ENCODE measurements at regions not wholly inside any gene's neighbourhood (a gene's known extent, or its start where the extent isn't known, plus 50 kb on each side); places are given as distances from the start of the nearest gene placed in this dataset.

DNA sequence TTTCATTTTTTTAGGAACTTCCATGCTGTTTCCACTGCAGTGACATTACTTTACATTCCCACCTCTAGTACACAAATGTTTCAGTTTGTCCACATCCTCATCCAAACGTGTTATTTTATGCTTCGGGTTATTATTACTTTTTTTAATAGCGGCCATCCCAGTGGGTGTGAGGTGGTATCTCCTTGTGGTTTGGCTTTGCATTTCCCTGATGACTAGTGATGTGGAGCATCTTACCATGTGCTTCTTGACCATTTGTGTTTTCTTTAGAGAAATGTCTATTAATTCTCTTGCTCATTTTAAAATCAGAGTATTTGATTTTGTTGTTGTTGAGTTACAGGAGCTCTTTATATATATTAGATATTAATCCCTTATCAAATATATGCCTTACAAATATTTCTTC, 70.3 kb upstream of the ANO1 start:
- BruUV-seq (replicated peaks): no TSS peak
- Mint-ChIP-seq H3K36me3 (ENCODE audit: insufficient read depth, unreplicated experiment) (no peaks in the 10 kb centered on the region), H3K27ac (ENCODE audit: unreplicated experiment) (no peak overlapping the region), H3K27me3 (ENCODE audit: unreplicated experiment) (no peaks in the 10 kb centered on the region), H3K4me1 (ENCODE audit: low read depth, unreplicated experiment) (no peaks in the 10 kb centered on the region), H3K9me3 (ENCODE audit: low read depth, unreplicated experiment) (no peaks in the 10 kb centered on the region), H3K4me3 (ENCODE audit: low read depth, unreplicated experiment) (no peak overlapping the region)
- intact Hi-C loops (cut with micrococcal nuclease; ENCODE audit: unreplicated experiment): no loop called here
- DNase-seq: no peak
- TF ChIP-seq, protein P1, sequence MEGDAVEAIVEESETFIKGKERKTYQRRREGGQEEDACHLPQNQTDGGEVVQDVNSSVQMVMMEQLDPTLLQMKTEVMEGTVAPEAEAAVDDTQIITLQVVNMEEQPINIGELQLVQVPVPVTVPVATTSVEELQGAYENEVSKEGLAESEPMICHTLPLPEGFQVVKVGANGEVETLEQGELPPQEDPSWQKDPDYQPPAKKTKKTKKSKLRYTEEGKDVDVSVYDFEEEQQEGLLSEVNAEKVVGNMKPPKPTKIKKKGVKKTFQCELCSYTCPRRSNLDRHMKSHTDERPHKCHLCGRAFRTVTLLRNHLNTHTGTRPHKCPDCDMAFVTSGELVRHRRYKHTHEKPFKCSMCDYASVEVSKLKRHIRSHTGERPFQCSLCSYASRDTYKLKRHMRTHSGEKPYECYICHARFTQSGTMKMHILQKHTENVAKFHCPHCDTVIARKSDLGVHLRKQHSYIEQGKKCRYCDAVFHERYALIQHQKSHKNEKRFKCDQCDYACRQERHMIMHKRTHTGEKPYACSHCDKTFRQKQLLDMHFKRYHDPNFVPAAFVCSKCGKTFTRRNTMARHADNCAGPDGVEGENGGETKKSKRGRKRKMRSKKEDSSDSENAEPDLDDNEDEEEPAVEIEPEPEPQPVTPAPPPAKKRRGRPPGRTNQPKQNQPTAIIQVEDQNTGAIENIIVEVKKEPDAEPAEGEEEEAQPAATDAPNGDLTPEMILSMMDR (IDR thresholded peaks at IDR 0.05; ENCODE audit: unreplicated experiment): no peak
- CTCF ChIA-PET: no interaction called here

GRCh38 chr11:70010774-70011173, 67.3 kb upstream of the ANO1 start:
- TF ChIP-seq, protein P1 (IDR thresholded peaks at IDR 0.05; ENCODE audit: unreplicated experiment): no peak
- H3K9me3 Mint-ChIP-seq (ENCODE audit: low read depth, unreplicated experiment): no peaks in the 10 kb centered on the region
- no peaks in the 10 kb centered on the region for H3K4me1 Mint-ChIP-seq (ENCODE audit: low read depth, unreplicated experiment)
- H3K27me3 Mint-ChIP-seq (ENCODE audit: unreplicated experiment): no peaks in the 10 kb centered on the region
- H3K27ac Mint-ChIP-seq (ENCODE audit: unreplicated experiment): no peak overlapping the region
- intact Hi-C loops (cut with micrococcal nuclease; ENCODE audit: unreplicated experiment): no loop called here
- no TSS peak for BruUV-seq (replicated peaks)
- DNase-seq: no peak
- CTCF ChIA-PET: no interaction called here
- no peak overlapping the region for H3K4me3 Mint-ChIP-seq (ENCODE audit: low read depth, unreplicated experiment)
- no peaks in the 10 kb centered on the region for H3K36me3 Mint-ChIP-seq (ENCODE audit: insufficient read depth, unreplicated experiment)

GRCh38 chr11:70012134-70012733, 65.9 kb upstream of the ANO1 start:
- H3K9me3 Mint-ChIP-seq (ENCODE audit: low read depth, unreplicated experiment): no peaks in the 10 kb centered on the region
- intact Hi-C loops (cut with micrococcal nuclease; ENCODE audit: unreplicated experiment): no loop called here
- no peaks in the 10 kb centered on the region for H3K36me3 Mint-ChIP-seq (ENCODE audit: insufficient read depth, unreplicated experiment)
- no peak overlapping the region for H3K4me3 Mint-ChIP-seq (ENCODE audit: low read depth, unreplicated experiment)
- TF ChIP-seq, protein P1 (IDR thresholded peaks at IDR 0.05; ENCODE audit: unreplicated experiment): no peak
- no peak overlapping the region for H3K27ac Mint-ChIP-seq (ENCODE audit: unreplicated experiment)
- peaks cover 12% of the 10 kb centered on the region for H3K4me1 Mint-ChIP-seq (ENCODE audit: low read depth, unreplicated experiment)
- H3K27me3 Mint-ChIP-seq (ENCODE audit: unreplicated experiment): no peaks in the 10 kb centered on the region
- DNase-seq: no peak
- CTCF ChIA-PET: no interaction called here
- no TSS peak for BruUV-seq (replicated peaks)

DNA sequence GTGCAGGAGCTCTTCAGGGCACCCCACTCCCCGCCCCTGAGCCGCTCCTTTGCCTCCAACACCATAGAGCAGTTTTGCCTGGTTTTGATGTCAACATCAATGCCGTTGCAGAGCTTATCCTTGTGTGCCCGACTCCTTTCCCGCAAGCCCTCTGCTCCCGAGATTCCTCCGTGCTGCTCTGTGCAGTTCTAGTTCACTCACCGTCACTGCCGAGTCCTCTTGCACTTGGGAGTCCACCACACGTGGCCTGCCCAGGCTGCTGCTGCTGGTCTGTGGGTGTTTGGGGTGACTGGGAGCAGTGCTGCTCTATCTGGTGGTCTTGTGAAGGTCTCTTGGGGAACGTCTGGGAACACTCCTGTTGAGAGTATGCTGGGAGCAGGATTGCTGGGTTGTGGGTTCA, 63.8 kb upstream of the ANO1 start:
- Mint-ChIP-seq H3K27ac (ENCODE audit: unreplicated experiment) (no peak overlapping the region), H3K9me3 (ENCODE audit: low read depth, unreplicated experiment) (no peaks in the 10 kb centered on the region)

More for the DNA sequence above, 63.8 kb upstream of the ANO1 start:
- peaks cover 18% of the 10 kb centered on the region for H3K4me1 Mint-ChIP-seq (ENCODE audit: low read depth, unreplicated experiment)
- H3K27me3 Mint-ChIP-seq (ENCODE audit: unreplicated experiment): no peaks in the 10 kb centered on the region
- H3K4me3 Mint-ChIP-seq (ENCODE audit: low read depth, unreplicated experiment): no peak overlapping the region
- CTCF ChIA-PET: interaction anchor here (0.9 kb wide), 1 partner anchor 32 kb away, joined by 6 read pairs; no protein-coding TSS in a partner anchor
- TF ChIP-seq, protein P1 (IDR thresholded peaks at IDR 0.05; ENCODE audit: unreplicated experiment): no peak
- intact Hi-C loops (cut with micrococcal nuclease; ENCODE audit: unreplicated experiment): no loop called here
- no TSS peak for BruUV-seq (replicated peaks)
- no peaks in the 10 kb centered on the region for H3K36me3 Mint-ChIP-seq (ENCODE audit: insufficient read depth, unreplicated experiment)
- DNase-seq: no peak
